RWPE1 (cell line): ENCODE measurements at regions not wholly inside any gene's neighbourhood (a gene's known extent, or its start where the extent isn't known, plus 50 kb on each side); places are given as distances from the start of the nearest gene placed in this dataset.

Source experiments
- CTCF ChIA-PET: fragments of 350-600 bp; sonication (Branson Sonifier 250); formaldehyde crosslinking; extraction: SDS; loops from one replicate; lab custom pipeline; 2021; lab: Yijun Ruan, JAX
- POLR2A ChIA-PET: fragments of 400-600 bp; formaldehyde crosslinking; extraction: SDS; loops from one replicate; lab custom pipeline; 2020; ENCODE audit warnings: antibody characterized with exemption; ENCODE audit not compliant: low non-redundant PET; lab: Yijun Ruan, JAX
- DNase-seq: peaks from one replicate; pipeline ENCODE4 v3.0.0; 2012; ENCODE audit warnings: low spot score
- H3K27ac ChIP-seq: fragments of 450-650 bp; 2 replicates; pipeline ENCODE4 v1.5.1; 2017
- TF ChIP-seq, protein P1 (sequence below): fragments of 450-650 bp; conservative IDR thresholded peaks from 2 replicates; pipeline ENCODE4 v1.5.1; 2017; ENCODE audit warnings: low read depth, mild to moderate bottlenecking

GRCh38 chr6:9851541-9852380 is 563.1 kb downstream of the TFAP2A start:
- TF ChIP-seq, protein P1, sequence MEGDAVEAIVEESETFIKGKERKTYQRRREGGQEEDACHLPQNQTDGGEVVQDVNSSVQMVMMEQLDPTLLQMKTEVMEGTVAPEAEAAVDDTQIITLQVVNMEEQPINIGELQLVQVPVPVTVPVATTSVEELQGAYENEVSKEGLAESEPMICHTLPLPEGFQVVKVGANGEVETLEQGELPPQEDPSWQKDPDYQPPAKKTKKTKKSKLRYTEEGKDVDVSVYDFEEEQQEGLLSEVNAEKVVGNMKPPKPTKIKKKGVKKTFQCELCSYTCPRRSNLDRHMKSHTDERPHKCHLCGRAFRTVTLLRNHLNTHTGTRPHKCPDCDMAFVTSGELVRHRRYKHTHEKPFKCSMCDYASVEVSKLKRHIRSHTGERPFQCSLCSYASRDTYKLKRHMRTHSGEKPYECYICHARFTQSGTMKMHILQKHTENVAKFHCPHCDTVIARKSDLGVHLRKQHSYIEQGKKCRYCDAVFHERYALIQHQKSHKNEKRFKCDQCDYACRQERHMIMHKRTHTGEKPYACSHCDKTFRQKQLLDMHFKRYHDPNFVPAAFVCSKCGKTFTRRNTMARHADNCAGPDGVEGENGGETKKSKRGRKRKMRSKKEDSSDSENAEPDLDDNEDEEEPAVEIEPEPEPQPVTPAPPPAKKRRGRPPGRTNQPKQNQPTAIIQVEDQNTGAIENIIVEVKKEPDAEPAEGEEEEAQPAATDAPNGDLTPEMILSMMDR = no peak; the same call in 1 of the 2 replicates
- DNase-seq = peak; percentile 16
- ChIA-PET CTCF (no interaction called here), POLR2A (no interaction called here)
- no peak overlapping the region for H3K27ac ChIP-seq

DNA sequence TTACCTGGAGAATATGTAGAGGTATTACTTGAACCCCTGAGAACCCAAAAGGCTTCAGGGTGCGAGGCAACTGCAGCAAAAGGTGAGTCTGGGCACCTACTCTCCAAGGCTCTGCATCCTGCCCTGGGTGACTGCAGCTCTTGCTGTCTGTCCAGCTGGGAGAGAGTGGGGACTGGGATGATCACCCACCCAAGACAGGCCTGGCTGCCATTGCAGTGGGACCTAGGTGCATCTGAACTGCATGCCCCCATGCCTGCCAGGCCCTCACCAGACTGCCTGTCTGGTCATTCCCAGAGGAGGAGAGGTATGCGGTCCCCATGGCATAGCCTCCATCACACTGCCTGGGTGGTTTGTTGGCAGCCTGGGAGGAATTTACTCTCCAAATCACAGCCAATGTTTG is 563.9 kb downstream of the TFAP2A start:
- H3K27ac ChIP-seq = no peak overlapping the region
- ChIA-PET POLR2A (no interaction called here), CTCF (no interaction called here)
- TF ChIP-seq, protein P1 = no peak
- DNase-seq = no peak

DNA sequence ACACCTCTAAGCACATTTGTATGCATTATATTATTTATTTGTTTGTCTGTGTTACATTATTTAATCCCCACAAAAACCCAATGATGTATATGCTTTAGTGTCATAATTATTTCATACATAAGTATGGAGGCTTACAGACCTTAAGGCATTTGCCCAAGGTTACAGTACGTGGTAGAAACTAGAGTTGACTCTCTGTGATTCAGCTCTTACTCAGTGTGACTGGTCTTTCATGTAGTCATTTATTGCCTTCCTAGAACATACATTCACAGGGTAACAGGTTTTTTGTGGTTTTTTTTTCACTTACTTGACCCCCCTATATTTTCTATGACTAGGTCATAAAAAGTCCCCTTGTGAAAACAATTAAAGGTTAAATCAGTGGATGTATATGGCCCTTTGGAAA is 566.8 kb downstream of the TFAP2A start:
- no peak overlapping the region for H3K27ac ChIP-seq
- DNase-seq = peak; percentile 36
- TF ChIP-seq, protein P1 = no peak
- ChIA-PET POLR2A (no interaction called here), CTCF (no interaction called here)

GRCh38 chr6:9841886-9842725 is 572.8 kb downstream of the TFAP2A start:
- TF ChIP-seq, protein P1 = no peak
- H3K27ac ChIP-seq = no peak overlapping the region
- no peak for DNase-seq
- POLR2A ChIA-PET = no interaction called here
- CTCF ChIA-PET = no interaction called here

DNA sequence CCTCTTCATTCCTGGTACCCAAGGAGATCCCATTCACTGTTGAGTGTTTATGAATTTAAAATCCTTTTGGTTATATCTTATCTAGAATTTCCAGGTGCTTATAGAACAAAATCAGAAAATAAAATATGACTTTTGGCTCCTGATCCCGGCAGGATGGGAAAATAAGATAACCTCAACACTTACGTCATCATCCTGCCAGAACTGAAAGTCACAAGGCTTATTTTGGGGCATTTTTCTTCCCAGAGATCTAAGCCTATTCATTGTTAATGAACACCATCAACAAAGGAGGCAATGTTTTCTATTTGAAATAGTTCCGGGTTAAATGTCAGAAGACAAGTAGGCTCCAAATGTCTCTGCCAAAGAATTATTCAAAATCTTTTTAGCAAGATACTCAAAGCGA is 580.6 kb downstream of the TFAP2A start:
- DNase-seq = no peak
- no peak overlapping the region for H3K27ac ChIP-seq
- POLR2A ChIA-PET = no interaction called here
- CTCF ChIA-PET = no interaction called here
- TF ChIP-seq, protein P1 = no peak

DNA sequence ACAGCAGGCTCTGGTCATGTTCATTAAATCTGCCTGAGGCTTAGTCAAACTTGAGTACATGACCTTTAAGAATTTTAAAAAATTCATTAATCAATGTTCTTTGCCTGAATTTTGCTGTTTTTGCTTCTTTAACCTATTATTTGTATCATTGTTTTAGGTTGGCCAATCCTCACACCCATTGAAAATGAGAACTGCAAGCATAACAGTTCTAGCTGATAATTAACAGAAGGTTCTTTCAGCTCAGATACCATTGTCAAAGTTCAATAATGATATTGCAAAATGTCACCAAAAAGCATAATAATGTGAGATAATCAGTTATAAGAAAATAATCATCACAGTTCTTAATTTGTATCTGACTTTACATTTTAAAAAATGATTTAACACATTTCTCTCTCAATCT is 583.1 kb downstream of the TFAP2A start:
- ChIA-PET CTCF (no interaction called here), POLR2A (no interaction called here)
- TF ChIP-seq, protein P1 = no peak
- DNase-seq = no peak
- no peak overlapping the region for H3K27ac ChIP-seq
